ENCODE measurements at regions not wholly inside any gene's neighbourhood (a gene's known extent, or its start where the extent isn't known, plus 50 kb on each side); places are given as distances from the start of the nearest gene placed in this dataset.
"Not testable (repeated sequence)": the region's sequence is repeated elsewhere in the genome, so short reads cannot be mapped to it uniquely, and the experiment has no call there.

GRCh38 chr2:16438613-16439321 lies 226.9 kb downstream of the CYRIA start:
- peaks cover 15% of the 10 kb centered on the region for H3K27me3 Mint-ChIP-seq
- no peaks in the 10 kb centered on the region for H3K36me3 Mint-ChIP-seq
- no peaks in the 10 kb centered on the region for H3K4me1 Mint-ChIP-seq
- no peak overlapping the region for H3K4me3 Mint-ChIP-seq
- H3K27ac Mint-ChIP-seq = no peak overlapping the region
- H3K9me3 Mint-ChIP-seq = peaks cover 0 to 3% (median 0%) of the 10 kb centered on the region in 3 donors

DNA sequence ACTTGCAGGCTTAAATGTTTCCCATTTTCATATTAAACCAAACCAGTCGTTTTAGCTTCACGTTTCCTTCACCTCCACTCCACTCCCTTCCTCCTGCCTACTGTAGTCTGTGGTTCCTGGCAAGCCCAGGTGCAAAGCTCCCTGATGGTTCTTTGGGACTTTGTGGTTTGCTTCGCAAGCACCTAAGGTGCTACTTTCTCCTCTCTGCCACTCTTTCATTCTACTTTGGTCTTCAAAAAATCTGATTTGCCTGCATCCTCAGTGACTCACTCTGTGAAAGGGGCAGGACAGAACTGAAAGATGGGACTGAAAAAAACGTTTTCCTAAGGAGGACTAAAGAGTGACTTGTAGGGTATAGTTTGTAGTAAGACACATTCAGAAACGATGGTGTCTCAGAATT lies 228.4 kb downstream of the CYRIA start:
- H3K27me3 Mint-ChIP-seq = peaks cover 12% of the 10 kb centered on the region
- no peaks in the 10 kb centered on the region for H3K4me1 Mint-ChIP-seq

GRCh38 chr2:16434393-16434792 lies 231.2 kb downstream of the CYRIA start:
- Mint-ChIP-seq H3K36me3 (no peaks in the 10 kb centered on the region), H3K27ac (no peak overlapping the region), H3K9me3 (peaks cover 0 to 3% (median 0%) of the 10 kb centered on the region in 3 donors), H3K4me3 (no peak overlapping the region), H3K27me3 (peaks cover 9% of the 10 kb centered on the region), H3K4me1 (no peaks in the 10 kb centered on the region)

More for the DNA sequence above, 228.4 kb downstream of the CYRIA start:
- H3K36me3 Mint-ChIP-seq = no peaks in the 10 kb centered on the region
- peaks cover 0 to 3% (median 0%) of the 10 kb centered on the region in 3 donors for H3K9me3 Mint-ChIP-seq
- H3K4me3 Mint-ChIP-seq = no peak overlapping the region
- H3K27ac Mint-ChIP-seq = no peak overlapping the region

GRCh38 chr2:16430846-16431245 lies 234.8 kb downstream of the CYRIA start:
- H3K4me1 Mint-ChIP-seq = no peaks in the 10 kb centered on the region
- H3K36me3 Mint-ChIP-seq = no peaks in the 10 kb centered on the region
- H3K9me3 Mint-ChIP-seq = peaks cover 0 to 3% (median 0%) of the 10 kb centered on the region in 3 donors
- no peak overlapping the region for H3K4me3 Mint-ChIP-seq
- no peak overlapping the region for H3K27ac Mint-ChIP-seq
- H3K27me3 Mint-ChIP-seq = peaks cover 9% of the 10 kb centered on the region

DNA sequence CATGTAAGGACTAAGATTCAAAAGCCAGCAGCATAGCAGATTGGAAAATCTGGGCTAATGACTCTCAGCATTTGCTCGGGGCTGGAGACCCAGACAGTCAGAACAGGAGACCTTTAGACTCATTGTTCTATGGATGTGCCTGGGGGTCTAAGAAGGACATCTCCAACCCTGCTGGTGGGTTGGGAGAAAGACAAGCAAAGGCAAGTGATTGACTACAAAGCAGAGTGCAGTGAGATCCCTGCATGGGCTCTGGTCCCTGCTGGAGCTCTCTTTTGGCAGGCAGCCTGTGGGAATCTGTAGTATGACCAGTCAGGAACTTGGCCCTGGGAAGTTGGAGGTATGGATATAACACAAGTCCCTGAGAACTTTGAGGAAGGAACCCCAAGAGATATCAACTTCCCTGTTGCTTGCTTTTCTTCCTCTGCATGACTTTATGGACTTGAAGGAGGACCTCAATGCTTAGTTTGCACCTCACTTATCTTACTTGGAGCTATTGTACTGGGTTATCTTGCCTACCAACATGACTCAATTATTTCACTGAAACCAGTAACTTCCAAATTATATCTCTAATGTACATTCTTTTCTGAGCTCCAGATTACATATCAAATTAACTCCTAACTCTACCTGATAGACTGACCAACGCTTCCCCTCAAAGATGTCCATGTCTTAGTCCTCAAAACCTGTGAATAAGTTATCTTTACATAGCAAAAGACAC lies 236.0 kb downstream of the CYRIA start:
- Mint-ChIP-seq H3K27ac (no peak overlapping the region), H3K4me1 (no peaks in the 10 kb centered on the region), H3K27me3 (peaks cover 9% of the 10 kb centered on the region), H3K36me3 (no peaks in the 10 kb centered on the region), H3K4me3 (peak overlapping the region in 1 of 4 donors; percentile 42), H3K9me3 (peaks cover 0 to 3% (median 0%) of the 10 kb centered on the region in 3 donors)

DNA sequence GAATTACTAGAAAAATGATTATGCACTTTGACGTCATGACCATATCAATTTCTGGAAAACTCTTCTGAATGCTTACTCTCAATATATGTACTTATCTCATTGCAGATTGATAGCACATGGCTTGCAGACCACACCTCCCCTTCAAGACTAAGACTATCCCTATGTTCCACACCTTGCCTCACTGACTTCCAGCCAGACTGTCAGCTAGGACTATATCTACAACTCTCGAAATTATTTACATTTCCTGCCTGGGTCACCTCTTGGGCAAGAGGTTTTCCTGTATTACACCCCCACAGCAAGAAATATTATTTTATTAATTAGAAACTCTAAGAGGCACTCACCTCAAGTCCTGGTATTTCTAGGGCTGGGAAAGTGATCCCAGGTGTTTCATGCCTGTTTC lies 236.6 kb downstream of the CYRIA start:
- Mint-ChIP-seq H3K4me3 (no peak overlapping the region), H3K4me1 (no peaks in the 10 kb centered on the region), H3K27ac (no peak overlapping the region), H3K36me3 (no peaks in the 10 kb centered on the region), H3K27me3 (peaks cover 9% of the 10 kb centered on the region), H3K9me3 (peaks cover 0 to 3% (median 0%) of the 10 kb centered on the region in 3 donors)

DNA sequence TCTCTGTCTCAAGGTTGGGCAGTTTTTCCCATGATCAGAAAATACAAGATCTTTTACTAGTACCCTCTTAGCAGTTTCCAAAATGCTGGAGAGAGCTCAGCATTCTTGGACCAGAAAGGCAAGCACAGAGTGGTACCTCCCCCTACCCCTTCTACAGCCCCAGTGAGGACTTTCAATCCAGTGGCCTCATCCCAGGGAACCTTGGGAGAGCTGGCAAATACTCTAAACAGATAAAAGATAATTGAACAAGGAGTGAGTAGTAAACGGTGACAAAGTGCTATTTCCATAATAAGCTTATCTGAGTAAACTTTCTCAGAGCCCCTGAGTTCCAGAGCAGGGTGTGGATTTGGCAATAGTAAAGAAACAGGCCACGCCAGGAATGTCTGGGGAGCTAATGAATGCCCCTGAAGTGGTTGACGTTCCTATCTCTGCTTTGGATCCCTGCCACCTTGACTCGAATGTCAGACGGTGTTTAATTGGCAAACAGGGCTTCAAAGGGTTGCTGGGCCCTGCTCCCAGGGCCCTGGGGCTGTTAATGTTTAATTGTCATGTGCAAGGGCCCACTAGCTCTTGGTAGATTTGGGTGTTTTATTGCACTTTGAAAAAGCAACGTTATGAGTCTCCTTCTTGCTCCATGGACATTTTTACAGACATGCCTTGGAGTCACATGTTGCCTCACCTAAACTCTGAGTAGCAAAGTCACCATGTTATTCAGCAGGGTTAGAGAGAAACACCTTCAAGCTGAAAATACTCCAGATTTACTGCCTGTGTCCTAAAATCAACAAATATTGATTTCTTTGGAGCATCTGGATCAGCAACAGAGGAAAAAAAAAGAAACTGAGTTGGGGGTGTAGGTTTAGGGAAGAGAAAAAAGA lies 239.9 kb downstream of the CYRIA start:
- H3K36me3 Mint-ChIP-seq = no peaks in the 10 kb centered on the region
- peaks cover 7% of the 10 kb centered on the region for H3K27me3 Mint-ChIP-seq
- H3K4me1 Mint-ChIP-seq = no peaks in the 10 kb centered on the region
- no peak overlapping the region for H3K4me3 Mint-ChIP-seq
- no peak overlapping the region for H3K27ac Mint-ChIP-seq
- peaks cover 0 to 2% (median 0%) of the 10 kb centered on the region in 3 donors for H3K9me3 Mint-ChIP-seq

DNA sequence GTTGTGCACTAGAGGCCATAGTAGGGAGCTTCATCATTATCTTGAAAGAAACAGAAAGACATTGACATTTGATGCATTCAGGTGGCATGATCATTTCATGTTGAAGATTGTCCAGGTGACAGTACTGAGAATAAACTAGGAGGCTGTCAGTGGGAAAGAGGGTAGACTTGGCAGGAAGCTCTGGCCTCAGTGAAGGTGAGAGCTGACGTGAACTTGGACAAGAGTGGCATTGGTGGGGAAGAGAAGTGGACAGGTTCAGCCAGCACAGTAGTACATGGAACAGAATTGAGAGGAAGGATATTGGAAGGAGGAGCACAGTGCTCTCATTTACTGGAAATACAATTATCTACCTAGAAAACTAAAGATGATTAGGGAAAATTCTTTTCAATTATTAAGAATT lies 245.2 kb downstream of the CYRIA start:
- Mint-ChIP-seq H3K9me3 (peaks cover 0 to 3% (median 1%) of the 10 kb centered on the region in 3 donors), H3K36me3 (no peaks in the 10 kb centered on the region), H3K4me1 (no peaks in the 10 kb centered on the region), H3K4me3 (no peak overlapping the region), H3K27me3 (peaks cover 4% of the 10 kb centered on the region), H3K27ac (no peak overlapping the region)

DNA sequence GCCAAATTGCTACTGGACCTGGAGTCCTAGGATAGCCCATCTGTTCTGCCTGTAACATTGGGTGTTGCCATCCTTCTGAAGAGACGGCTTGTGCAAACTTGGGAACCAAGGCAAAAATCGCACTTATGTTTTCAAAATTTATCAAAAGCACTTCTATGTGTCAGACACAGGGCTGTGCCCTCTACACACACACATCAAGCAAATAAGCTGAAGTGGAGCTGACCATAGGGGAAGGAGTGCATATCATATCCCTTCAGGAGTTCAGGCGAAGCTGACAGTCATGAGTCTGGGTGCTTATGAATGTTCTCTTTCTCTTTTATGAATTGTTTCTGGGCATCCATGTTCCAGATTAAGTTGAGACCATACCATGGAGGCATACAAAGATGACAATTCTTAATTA lies 247.9 kb downstream of the CYRIA start:
- H3K4me1 Mint-ChIP-seq = no peaks in the 10 kb centered on the region
- no peak overlapping the region for H3K27ac Mint-ChIP-seq
- no peaks in the 10 kb centered on the region for H3K36me3 Mint-ChIP-seq
- H3K27me3 Mint-ChIP-seq = peaks cover 3% of the 10 kb centered on the region
- no peak overlapping the region for H3K4me3 Mint-ChIP-seq
- peaks cover 0 to 5% (median 3%) of the 10 kb centered on the region in 3 donors for H3K9me3 Mint-ChIP-seq

DNA sequence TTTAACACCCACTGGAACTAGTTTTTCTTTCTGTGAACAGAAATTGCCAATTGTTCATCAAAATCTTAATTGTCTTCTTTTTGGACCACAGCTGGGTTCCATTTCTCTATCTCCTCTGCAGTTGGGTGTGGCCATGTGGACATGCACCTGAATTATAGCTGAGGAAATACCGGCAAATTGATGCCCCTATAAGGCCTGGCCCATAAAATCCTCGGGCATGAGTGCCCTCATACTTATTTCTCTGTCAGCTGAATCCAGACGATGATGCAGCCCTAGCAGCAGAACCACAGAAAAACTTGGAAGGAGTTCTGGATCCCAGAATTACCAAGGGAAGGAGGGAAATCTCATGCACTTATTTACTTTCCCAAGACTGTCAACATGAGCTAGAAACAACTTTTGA lies 249.0 kb downstream of the CYRIA start:
- H3K4me3 Mint-ChIP-seq = no peak overlapping the region
- H3K36me3 Mint-ChIP-seq = no peaks in the 10 kb centered on the region
- peaks cover 0 to 5% (median 4%) of the 10 kb centered on the region in 3 donors for H3K9me3 Mint-ChIP-seq
- peaks cover 3% of the 10 kb centered on the region for H3K27me3 Mint-ChIP-seq
- no peaks in the 10 kb centered on the region for H3K4me1 Mint-ChIP-seq
- no peak overlapping the region for H3K27ac Mint-ChIP-seq

- not testable (repeated sequence) for H3K9me3 Mint-ChIP-seq, H3K27ac Mint-ChIP-seq, H3K36me3 Mint-ChIP-seq, H3K27me3 Mint-ChIP-seq, H3K4me1 Mint-ChIP-seq, H3K4me3 Mint-ChIP-seq
Measured at GRCh38 chr2:16415861-16416260, 249.8 kb downstream of the CYRIA start.

GRCh38 chr2:16413947-16414346 lies 251.7 kb downstream of the CYRIA start:
- Mint-ChIP-seq H3K4me3 (no peak overlapping the region), H3K36me3 (no peaks in the 10 kb centered on the region), H3K9me3 (peaks cover 0 to 9% (median 7%) of the 10 kb centered on the region in 3 donors), H3K27ac (no peak overlapping the region), H3K4me1 (no peaks in the 10 kb centered on the region), H3K27me3 (peaks cover 3% of the 10 kb centered on the region)

- Mint-ChIP-seq H3K36me3 (no peaks in the 10 kb centered on the region), H3K4me3 (no peak overlapping the region), H3K9me3 (peaks cover 0 to 9% (median 7%) of the 10 kb centered on the region in 3 donors), H3K27ac (no peak overlapping the region), H3K4me1 (no peaks in the 10 kb centered on the region), H3K27me3 (peaks cover 3% of the 10 kb centered on the region)
Measured at GRCh38 chr2:16413285-16413684, 252.3 kb downstream of the CYRIA start.

DNA sequence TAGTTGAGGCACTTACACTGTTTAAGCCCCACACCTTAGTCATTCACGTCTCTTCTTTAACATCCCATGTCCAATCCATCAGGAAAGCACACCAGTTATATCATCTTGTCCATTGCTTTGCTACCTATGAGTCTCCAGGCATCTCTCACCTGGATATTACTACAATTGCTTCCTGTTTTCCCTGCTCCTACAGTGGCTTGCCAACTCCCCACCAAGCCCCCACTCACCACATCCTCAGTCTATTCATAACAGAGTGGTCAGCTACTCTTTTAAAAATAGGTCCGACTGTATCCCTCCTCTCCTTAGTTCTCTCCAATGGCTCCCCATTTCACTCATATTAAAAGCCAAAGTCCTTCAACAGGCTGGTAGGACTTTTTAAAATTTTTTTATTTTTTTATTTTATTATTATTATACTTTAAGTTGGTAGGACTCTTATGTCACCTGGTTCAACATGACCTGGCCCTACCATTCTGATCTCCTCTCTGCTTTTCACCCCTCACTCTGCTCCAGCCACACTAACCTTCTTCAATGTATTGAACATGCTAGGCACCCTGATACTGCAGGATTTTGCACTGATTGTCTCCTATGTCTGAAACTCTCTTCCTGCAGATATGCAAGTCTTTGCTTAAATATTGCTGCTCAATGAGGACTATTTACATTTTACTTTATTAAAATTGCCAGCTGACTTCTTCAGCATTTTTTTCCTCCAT lies 253.2 kb downstream of the CYRIA start:
- Mint-ChIP-seq H3K9me3 (peaks cover 0 to 9% (median 7%) of the 10 kb centered on the region in 3 donors), H3K4me1 (no peaks in the 10 kb centered on the region), H3K36me3 (no peaks in the 10 kb centered on the region), H3K27ac (peak overlapping the region in 1 of 3 donors; percentile 7), H3K4me3 (no peak overlapping the region), H3K27me3 (peaks cover 3% of the 10 kb centered on the region)
